AG04450 (cell line): ENCODE measurements at regions not wholly inside any gene's neighbourhood (a gene's known extent, or its start where the extent isn't known, plus 50 kb on each side); places are given as distances from the start of the nearest gene placed in this dataset.

Experiments used
- CTCF ChIA-PET: fragments of 300-600, 350-600 bp; formaldehyde crosslinking; extraction: SDS; loops from one replicate; lab custom pipeline; 2022; ENCODE audit warnings: antibody characterized with exemption, inconsistent platforms; lab: Charles Lee
- POLR2A ChIA-PET: fragments of 350-600 bp; formaldehyde crosslinking; extraction: SDS; loops from one replicate; lab custom pipeline; 2021; ENCODE audit warnings: antibody characterized with exemption, inconsistent platforms; lab: Yijun Ruan, JAX
- DNase-seq: peaks from one replicate; pipeline ENCODE4 v3.0.0-alpha.2; 2011; ENCODE audit warnings: low read depth, low spot score
- H3K27ac ChIP-seq: one replicate; pipeline ENCODE4 v1.5.1; 2012; ENCODE audit warnings: low read depth, low read length, control low read depth
- H3K27me3 ChIP-seq: one replicate; pipeline ENCODE4 v1.6.0; 2012; ENCODE audit warnings: low read length; ENCODE audit not compliant: control insufficient read depth, insufficient read depth
- H3K4me3 ChIP-seq: 2 replicates; pipeline ENCODE4 v1.5.1; 2011; ENCODE audit warnings: mild to moderate bottlenecking, low read depth, low read length, control low read depth
- H3K9me3 ChIP-seq: 2 replicates; pipeline ENCODE4 v1.5.1; 2012; ENCODE audit warnings: low read length; ENCODE audit not compliant: control insufficient read depth, insufficient read depth
- TF ChIP-seq, protein P1 (sequence below): IDR thresholded peaks from 2 replicates; pipeline ENCODE4 v1.5.1; 2011; ENCODE audit warnings: low read depth, low read length, control low read depth, inconsistent platforms

DNA sequence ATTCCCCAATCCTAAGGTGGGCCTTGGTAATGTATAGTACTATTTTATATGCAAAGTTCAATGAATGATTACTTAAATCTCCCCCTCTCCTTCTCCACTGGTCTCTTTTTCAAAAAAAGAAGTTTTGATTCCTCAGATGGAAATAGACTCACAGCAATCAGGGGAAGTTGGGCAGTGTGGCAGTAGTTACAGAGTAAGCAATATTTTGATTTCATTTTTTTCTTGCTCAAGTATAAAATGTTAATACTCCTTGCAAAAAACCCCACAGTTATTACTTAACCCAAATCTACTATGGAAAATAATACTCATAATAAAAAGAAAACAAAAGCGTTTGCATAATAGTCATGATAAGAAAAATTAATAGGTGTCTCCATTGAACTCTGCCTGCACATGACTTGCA lies 56.9 kb upstream of the CXCL8 start:
- ChIA-PET POLR2A (interaction anchor here (1.2 kb wide), 1 partner anchor 21 kb away, joined by 3 read pairs; no protein-coding TSS in a partner anchor), CTCF (interaction anchor here (1.2 kb wide), 1 partner anchor 21 kb away, joined by 4 read pairs; no protein-coding TSS in a partner anchor)
- no peak overlapping the region for H3K27ac ChIP-seq
- TF ChIP-seq, protein P1, sequence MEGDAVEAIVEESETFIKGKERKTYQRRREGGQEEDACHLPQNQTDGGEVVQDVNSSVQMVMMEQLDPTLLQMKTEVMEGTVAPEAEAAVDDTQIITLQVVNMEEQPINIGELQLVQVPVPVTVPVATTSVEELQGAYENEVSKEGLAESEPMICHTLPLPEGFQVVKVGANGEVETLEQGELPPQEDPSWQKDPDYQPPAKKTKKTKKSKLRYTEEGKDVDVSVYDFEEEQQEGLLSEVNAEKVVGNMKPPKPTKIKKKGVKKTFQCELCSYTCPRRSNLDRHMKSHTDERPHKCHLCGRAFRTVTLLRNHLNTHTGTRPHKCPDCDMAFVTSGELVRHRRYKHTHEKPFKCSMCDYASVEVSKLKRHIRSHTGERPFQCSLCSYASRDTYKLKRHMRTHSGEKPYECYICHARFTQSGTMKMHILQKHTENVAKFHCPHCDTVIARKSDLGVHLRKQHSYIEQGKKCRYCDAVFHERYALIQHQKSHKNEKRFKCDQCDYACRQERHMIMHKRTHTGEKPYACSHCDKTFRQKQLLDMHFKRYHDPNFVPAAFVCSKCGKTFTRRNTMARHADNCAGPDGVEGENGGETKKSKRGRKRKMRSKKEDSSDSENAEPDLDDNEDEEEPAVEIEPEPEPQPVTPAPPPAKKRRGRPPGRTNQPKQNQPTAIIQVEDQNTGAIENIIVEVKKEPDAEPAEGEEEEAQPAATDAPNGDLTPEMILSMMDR = no peak
- H3K9me3 ChIP-seq = no peaks in the 10 kb centered on the region
- no peak overlapping the region for H3K4me3 ChIP-seq
- DNase-seq = no peak
- H3K27me3 ChIP-seq = no peaks in the 10 kb centered on the region

DNA sequence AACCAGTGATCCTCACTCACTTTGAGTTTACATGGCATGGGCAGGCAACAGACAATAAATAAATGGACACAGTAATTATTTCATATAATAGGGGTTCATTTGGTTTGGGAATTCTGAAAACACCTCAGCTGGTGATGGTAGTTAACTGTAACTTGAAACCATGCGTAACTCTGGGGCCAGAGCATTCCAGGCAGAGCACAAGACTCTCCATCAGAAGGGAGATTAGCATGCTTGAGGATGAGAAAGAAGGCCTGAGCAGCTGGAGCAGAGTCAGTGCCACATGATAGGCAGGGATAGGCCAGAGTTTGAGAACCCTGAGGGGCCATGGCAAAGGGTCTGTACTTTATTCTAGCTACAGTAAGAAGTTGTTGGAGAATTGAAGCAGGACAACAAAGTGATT lies 56.3 kb upstream of the CXCL8 start:
- no peak for DNase-seq
- POLR2A ChIA-PET = no interaction called here

GRCh38 chr4:73685052-73685451 lies 55.3 kb upstream of the CXCL8 start:
- TF ChIP-seq, protein P1 = no peak
- CTCF ChIA-PET = interaction anchor here (0.6 kb wide), 1 partner anchor 41 kb away, joined by 3 read pairs; no protein-coding TSS in a partner anchor
- no peaks in the 10 kb centered on the region for H3K9me3 ChIP-seq
- DNase-seq = no peak
- POLR2A ChIA-PET = no interaction called here
- H3K27ac ChIP-seq = no peak overlapping the region
- no peaks in the 10 kb centered on the region for H3K27me3 ChIP-seq
- H3K4me3 ChIP-seq = no peak overlapping the region

More for the DNA sequence above, 56.3 kb upstream of the CXCL8 start:
- CTCF ChIA-PET = interaction anchor here (1.2 kb wide), 1 partner anchor 22 kb away, joined by 4 read pairs; no protein-coding TSS in a partner anchor
- no peak overlapping the region for H3K27ac ChIP-seq
- TF ChIP-seq, protein P1 = no peak
- no peaks in the 10 kb centered on the region for H3K27me3 ChIP-seq
- H3K4me3 ChIP-seq = no peak overlapping the region
- no peaks in the 10 kb centered on the region for H3K9me3 ChIP-seq

- Histone ChIP-seq H3K4me3 (no peak overlapping the region), H3K27ac (no peak overlapping the region), H3K27me3 (no peaks in the 10 kb centered on the region), H3K9me3 (no peaks in the 10 kb centered on the region)
- CTCF ChIA-PET = no interaction called here
- POLR2A ChIA-PET = interaction anchor here (0.6 to 2.0 kb wide), 2 partner anchors 10 to 41 kb away, joined by 3 to 5 read pairs; no protein-coding TSS in a partner anchor
- no peak for DNase-seq
- TF ChIP-seq, protein P1 = no peak
These were observed 52.9 kb upstream of the CXCL8 start for GRCh38 chr4:73687421-73687820.

- CTCF ChIA-PET = no interaction called here
- TF ChIP-seq, protein P1 = no peak
- H3K27me3 ChIP-seq = no peaks in the 10 kb centered on the region
- no peak overlapping the region for H3K27ac ChIP-seq
- DNase-seq = no peak
- no peaks in the 10 kb centered on the region for H3K9me3 ChIP-seq
- POLR2A ChIA-PET = no interaction called here
- H3K4me3 ChIP-seq = no peak overlapping the region
These were observed 50.2 kb upstream of the CXCL8 start for GRCh38 chr4:73690051-73690738.
